GM19099 (cell line): ENCODE measurements at regions not wholly inside any gene's neighbourhood (a gene's known extent, or its start where the extent isn't known, plus 50 kb on each side); places are given as distances from the start of the nearest gene placed in this dataset.

Experiments used
- POLR2A ChIP-seq: IDR thresholded peaks from 3 replicates; pipeline ENCODE4 v1.6.1; 2011; ENCODE audit warnings: low read depth; ENCODE audit not compliant: insufficient read length; ENCODE audit errors: extremely low read depth

DNA sequence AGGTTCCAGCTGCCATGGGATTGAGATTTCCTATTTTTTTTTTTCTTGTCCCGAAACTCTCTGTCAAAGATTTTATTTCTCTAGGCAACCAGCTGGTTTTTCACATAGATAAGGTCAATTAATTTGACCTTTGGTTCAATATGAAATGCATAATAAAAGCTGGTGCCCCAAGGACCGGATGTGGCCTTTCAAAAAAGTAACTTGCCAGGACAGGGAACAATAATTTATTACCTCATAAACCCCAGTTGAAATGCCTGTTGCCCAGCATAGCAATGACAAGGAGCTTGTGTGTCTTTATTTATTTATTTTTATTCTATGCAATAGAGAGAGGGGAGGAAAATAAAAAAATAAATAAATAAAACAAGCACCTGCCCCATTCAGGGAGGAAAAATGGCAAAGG is 472.7 kb downstream of the KCNJ2 start:
- no peak for TF ChIP-seq POLR2A

DNA sequence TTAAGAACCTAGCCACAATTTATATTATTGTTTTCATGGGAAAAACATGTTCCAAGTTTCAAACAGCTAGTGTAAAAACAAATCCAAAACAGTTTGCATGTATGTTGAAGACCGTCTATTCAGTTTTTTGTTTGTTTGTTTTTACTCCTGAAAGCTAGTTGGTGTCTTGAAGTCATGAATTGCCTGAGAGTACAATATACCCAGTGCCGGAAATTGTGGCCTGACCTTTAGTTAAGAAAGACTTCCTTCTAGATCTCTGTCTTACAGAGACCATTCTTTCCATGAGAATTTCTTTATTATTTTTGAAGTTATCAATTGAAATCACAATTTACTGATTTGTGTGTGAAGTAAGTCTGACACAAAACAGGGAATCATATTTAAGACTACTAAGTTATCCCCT is 474.8 kb downstream of the KCNJ2 start:
- TF ChIP-seq POLR2A = no peak

DNA sequence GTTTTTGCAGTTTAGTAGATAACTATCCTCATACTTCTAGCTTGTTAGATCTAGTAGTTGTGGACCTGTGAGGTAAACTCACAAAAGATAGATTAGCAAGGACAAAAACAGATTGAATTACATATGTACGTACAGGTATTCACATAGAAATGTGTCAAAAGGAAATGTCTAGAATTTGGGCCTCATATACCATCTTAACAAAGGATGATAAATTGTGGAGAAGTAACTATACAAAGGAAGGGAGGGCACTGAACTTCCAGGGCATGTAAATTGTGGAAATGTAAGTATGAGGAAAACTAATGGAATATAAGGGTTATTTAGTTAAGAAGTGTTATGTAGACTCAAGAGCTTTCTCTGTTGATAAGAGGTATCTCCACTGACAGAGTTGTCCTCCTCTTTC is 477.3 kb downstream of the KCNJ2 start:
- TF ChIP-seq POLR2A = no peak

DNA sequence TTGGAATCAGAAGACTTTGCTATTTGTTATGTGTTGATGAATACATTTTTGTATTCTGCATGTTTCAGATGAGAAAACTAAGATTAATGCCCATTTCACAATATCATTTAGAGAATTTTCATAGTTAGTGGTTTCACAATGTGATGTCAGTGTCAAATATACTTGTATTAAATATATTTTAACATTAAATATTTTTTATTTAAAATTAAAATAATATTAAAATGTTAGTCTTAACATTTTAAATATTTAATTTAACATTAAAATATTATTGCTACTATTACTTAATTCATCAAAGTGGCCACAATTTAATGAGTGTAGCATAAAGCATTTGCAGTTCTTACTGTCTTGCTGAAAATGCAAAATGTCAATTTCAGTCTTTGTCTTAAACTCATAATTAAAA is 478.8 kb downstream of the KCNJ2 start:
- no peak for TF ChIP-seq POLR2A

DNA sequence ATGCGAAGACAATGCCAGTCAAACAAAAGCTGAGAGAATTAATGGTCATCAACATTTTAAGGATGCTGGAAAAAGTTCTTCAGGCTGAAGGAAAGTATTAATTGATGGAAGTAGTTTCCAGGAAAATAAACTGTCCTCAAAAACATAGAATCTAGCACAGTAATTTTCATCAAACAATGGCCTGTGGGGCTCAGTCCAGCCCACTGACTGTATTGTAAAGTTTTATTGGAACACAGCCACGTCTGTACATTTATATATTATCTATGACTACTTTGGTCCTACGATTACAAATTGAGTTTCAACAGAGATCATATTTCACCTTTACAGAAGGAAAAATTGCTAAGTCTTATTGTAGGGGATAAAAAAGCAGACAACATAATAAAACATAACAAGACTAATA is 484.5 kb downstream of the KCNJ2 start:
- no peak for TF ChIP-seq POLR2A

DNA sequence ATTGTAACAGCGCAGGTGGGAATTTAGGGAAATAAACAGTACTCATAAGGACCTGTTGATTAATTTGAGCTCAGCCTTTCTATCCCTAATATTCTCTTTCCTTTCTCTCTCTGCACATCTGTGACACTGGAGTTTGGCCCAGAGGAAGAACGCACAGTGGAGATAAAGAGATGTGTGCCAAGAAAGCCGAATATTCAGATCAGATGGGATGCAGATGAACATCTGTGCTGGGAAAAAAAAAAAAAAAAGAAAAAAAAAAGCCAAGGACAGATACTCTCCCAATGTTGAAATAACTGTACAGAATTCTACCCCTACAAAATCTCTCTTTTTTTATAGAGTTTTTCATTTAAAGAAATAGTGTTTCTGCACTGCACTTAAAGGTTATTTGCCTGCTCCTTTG is 485.4 kb downstream of the KCNJ2 start:
- TF ChIP-seq POLR2A = no peak

DNA sequence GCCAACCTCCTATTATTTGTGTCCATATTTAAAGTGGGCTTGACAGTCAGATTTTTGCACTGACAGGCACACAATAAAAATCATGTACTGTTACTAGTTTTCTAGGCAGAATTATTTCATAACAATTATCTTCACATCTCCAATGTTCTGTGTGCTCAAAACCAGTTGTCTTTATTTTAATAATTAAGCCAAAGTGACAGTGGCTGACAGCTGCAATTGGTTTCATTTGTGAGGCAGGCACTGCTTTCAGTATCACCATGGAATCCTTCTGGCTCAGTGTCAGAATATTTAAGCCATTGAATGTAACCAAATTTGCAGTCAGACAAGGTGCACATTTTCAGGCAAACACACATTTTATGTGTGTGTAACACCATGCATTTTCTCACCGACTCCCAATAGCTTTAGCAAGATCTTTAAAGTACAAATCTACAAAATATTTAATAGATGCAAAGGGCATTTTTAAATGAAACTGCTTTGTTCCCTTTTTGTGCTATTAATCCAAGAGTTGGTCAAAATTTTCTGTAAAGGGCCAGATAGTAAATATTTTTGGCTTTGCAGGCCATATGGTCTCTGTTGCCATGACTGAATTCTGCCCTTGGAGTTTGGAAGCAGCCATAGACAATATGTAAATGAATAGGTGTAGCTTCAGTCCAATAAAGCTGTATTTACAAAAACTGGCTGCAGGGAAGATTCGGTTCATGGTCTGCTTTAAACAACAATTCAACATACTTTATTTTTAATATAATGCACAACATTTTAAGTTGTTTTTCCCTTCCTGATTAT is 486.0 kb downstream of the KCNJ2 start:
- no peak for TF ChIP-seq POLR2A

DNA sequence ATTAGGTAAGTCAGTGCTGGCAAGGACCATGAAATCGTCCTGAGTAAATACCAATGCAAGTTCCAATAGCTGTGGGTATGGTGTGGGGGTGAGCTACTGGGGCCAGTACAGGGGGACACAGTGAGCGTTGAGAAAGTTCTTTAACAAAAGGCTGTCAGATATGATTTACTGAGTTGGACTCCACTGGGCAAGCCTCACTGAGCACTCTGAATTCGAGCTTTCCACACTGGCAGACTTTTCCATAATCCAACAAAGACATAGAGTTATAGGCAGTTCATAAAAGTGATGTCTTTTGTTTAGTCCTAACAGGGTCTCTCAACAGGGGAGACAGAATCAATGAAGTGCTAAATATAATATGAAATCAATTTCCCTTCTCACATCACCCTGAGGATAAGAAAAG is 489.0 kb downstream of the KCNJ2 start:
- TF ChIP-seq POLR2A = no peak

DNA sequence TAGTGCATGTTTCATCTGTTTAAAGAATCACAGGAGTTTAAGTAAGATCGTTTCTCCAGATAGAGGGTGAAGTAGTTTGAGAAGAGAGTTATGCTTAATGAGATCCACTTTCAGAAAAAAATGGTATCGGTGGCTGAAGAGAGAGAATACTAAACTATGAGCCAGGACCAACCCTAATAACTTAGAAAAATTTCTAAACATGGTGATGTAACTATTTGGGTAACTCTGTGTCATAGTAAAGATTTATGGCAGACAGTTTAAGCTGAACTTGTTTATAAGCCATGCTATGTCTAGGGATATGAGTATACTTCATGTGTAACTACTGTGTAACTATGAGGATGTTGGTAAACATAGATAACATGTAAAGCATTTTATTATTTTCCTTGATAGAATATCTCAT is 489.5 kb downstream of the KCNJ2 start:
- TF ChIP-seq POLR2A = no peak

DNA sequence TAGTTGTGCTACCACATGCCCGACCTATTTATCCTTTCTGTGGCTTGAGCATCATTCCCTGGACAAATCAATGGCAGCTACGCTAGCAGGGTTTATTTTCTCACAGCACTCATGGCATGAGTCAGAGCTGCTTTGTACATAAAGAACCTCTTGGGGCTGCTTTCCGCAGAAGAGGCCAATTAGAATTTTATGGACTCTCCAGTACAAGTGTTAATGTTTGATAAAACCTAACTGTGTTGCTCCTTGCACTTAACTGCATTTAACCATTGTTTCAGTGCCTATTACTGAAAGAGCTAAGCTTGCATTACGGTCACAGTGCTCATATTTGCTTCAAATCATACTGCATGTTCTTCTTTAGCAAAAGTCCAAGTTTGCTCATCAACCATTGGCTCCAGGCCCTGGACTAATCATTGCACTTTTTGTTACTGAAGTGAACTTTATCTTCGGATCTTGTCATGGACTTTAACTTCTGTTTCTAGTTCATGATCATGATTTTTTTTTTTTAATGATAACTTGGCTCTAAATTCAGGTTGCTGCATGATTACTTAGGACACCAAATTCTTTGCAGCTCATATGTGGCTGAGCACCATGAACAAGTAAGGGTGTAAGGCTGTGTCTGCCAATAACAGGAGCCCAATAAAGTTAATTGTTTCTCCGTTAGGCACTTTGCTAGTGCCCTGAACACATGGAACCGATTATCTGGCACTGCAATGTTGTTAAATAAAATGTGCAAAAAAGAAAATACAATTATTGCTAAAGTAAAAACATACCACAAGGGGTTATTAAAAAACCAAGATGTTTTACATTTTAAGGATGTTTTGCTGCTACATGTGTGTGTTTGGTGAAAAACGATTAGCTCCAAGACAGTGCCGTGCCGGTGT is 492.2 kb downstream of the KCNJ2 start:
- TF ChIP-seq POLR2A = no peak

DNA sequence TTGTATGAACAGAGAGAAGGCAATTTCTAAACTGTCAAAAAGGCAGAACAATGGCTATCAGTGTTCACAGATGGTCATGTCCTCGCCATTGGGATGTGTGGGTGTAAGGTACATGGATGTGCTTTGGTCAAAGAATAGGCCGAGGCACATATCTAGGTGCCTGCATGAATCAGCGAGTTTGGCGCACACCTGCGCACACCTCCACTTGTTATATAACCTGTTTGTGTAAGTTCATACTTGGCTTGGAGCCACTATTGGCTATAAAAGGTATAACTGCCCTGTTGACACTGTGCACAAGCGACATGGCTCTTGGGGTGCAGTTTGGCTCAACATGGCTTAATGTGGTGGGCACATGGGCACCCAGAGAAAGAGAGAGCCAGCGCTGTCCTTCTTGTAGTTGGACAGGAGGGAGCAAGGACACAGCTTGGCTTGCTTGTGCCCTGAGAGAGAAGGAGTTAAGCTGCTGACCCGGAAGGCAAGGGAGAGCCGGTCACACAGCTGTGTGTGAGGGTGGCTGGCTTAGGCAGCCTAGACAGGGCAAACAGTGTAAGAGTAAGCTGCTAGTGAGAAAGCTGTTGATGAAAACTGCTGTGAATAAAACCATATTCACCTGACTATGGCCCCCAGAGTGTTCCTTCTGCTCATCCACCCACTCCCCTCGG is 499.1 kb downstream of the KCNJ2 start:
- no peak for TF ChIP-seq POLR2A

DNA sequence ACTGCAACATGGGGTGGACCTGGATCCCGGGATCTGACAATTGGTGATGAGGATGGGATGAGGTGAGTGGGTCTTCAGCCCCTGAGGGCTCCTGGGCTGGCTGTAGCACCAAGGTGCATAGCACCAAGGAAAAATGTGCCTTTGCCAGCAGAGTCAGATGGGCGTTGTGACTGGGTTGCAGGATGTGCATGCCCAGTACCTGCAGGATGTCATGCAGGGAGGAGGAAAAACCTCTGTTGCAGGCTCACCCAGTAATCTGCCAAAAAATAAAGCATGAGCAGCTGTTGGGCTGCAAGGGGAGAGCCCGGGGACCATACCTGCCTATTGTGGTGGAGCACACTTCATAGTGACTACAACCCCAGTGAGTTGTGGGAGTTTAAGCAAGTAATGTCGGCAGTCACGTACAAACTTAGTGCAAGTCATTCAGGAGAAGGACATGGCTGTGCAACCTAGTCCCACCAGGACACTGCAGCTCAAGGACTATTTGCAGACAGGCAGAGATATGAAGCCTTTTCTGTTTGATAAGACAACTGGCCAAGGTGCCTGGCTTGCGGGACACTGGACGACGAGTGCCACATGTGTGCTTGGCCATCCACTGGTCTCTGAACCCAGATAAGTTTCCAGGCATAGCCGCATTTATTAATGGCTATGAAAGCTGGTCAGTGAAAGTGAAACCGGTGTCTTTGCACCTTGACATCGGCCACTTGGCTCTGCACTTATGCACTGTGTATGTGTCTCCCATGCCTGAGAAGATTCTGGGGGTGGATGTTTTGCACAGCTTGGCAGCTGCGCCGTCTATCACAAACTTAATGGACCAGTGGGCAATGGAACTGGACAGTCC is 499.8 kb downstream of the KCNJ2 start:
- no peak for TF ChIP-seq POLR2A

DNA sequence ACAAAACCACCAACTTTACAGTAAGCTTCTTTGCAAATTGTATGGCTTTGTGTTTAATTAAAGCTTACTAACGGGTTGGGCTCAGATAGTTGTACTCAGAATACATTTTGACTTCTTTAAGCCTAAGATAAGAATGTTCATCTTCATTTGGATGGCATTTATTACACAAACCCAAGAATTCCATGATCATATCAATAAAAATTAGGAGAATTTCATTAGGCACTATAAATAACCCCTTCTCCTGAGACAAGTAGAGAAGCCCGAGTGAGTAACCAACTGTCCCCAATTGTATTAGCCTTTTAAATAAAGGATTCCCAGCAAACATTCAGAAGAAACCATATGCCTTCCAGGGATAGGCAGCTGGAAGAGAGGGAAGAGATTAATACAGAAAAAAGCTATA is 504.7 kb downstream of the KCNJ2 start:
- TF ChIP-seq POLR2A = no peak

DNA sequence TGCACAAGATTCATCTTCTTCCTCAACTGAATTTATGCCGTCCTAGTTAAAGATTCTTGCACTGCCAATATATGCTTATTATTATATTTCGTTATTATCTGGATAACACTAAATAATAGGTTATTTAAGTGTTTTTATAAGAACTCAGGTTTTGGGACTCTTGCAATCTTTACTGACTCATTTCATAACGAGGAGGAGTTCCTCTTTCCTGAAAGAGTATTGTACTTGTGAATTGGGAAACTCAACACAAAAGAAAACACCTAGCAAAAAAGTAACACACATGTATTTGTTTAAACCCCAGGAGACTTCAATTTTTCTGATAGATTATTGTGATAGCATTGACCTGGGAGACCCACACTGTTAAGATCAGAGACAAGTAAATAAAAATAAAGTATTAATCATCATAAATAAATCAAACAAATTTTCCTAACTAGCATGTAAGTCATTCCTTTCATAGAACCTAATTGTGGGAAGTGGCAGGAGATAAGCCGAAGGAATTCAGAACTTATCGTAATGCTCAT is 505.8 kb downstream of the KCNJ2 start:
- TF ChIP-seq POLR2A = no peak

DNA sequence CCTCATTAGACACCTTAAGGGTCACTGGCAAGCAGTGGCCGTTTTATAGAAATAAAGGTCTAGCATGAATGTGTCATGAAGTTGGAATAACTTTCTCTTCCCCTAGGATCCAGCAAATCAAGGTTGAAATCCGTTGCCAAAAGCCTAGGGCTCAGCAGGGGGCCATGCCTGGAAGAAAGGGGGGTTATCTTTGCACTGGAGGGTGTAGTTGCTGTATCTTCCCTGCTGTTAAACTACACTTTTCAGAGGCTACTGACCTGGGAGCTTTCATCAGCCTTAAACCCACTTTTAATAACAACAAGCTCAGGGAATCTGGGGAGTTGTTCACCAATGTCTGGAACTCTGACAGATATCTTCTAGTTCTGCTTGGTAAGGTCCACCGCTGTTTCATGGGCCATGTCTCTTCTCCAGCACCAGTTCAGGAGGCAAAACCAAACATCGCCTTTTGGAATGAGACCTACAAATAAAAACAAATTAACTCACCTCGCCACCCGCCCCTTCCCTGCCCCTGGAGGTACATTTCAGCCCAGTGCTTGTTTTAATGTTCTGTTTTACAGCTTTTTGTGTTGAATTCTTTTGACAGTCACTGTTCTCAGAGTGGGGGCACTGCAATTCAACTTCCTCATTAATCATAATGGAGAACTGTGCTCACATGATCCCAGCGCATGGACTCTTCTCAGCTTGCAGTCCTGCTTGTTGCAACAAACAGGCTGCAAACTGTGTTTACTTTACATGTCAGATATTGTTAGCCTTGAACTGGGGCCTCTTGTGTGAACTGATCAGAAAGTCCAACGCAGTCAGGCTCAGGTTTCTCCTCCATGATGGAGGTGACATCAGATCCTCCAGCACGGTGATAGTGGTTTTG is 508.7 kb downstream of the KCNJ2 start:
- TF ChIP-seq POLR2A = no peak
